GM21381 (cell line): ENCODE measurements at regions not wholly inside any gene's neighbourhood (a gene's known extent, or its start where the extent isn't known, plus 50 kb on each side); places are given as distances from the start of the nearest gene placed in this dataset.
"Not testable (repeated sequence)": the region's sequence is repeated elsewhere in the genome, so short reads cannot be mapped to it uniquely, and the experiment has no call there.

Experiments used
- ATAC-seq: cut with Tn5 transposase; IDR thresholded peaks from one replicate; pipeline ENCODE4 v1.9.1; 2021; ENCODE audit warnings: mild to moderate bottlenecking, moderate library complexity; ENCODE audit not compliant: unreplicated experiment

GRCh38 chr13:110045202-110045601 lies 258.8 kb upstream of the IRS2 start:
- no peak for ATAC-seq

DNA sequence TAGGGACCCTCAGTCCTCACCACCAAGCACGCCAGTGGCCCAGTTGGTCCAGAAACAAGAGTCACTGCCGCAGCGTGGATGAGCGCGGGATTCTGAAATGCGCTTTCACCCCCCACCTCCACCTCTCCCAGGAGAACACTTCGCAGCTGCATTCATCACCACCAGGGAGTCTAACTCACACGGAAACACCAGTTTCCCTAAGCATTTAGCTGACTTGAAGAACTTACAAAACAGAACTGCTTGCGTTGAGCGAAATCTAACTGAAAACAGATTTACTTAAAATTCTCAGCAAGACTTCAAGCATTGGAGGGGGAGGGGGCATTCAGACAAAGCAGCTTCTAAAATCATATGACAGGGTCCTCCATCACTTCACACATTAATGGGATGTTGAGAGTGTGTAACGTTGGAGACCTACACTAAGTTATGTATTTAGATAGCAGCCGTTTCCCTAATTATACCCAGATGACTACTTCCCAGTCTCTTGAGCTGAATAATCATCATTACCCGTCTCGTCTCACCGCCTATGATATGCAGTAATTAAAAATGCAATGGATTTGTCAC lies 258.2 kb upstream of the IRS2 start:
- no peak for ATAC-seq

DNA sequence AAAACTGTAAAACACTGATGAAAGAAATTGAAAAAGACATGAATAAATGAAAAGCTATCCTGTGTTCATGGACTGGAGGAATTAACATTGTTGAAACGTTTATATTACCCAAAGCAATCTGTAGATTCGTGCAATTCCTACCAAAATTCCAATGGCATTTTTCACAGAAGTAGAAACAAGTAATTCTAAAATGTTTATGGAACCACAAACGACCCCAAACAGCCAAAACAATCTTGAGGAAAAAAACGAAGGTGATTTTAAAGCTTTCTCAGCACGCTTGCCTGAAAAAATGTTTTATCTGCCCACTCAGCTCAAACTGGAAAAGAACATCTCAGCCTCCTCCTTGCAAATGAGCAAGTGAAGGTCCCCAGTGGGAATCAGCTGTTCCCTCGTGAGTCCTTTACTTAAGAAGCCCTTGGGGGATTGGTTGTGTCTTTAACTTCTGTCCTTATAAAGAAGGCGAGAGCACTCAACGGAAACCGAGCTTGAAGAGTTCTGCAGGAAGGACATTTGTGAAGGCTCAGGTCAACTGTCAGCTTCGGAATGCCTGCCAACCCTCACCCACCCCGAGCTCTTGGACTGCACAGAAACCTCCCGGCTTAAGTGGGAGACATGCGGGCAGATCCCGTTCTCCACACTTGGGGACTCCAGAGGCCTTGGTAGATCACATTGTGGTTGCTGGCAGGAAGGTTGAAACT lies 256.0 kb upstream of the IRS2 start:
- ATAC-seq = no peak

DNA sequence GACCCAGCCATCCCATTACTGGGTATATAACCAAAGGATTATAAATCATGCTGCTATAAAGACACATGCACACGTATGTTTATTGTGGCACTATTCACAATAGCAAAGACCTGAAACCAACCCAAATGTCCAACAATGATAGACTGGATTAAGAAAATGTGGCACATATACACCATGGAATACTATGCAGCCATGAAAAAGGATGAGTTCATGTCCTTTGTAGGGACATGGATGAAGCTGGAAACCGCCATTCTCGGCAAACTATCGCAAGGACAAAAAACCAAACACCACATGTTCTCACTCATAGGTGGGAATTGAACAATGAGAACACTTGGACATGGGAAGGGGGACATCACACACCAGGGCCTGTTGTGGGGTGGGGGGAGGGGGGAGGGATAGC lies 255.3 kb upstream of the IRS2 start:
- ATAC-seq = not testable (repeated sequence)

DNA sequence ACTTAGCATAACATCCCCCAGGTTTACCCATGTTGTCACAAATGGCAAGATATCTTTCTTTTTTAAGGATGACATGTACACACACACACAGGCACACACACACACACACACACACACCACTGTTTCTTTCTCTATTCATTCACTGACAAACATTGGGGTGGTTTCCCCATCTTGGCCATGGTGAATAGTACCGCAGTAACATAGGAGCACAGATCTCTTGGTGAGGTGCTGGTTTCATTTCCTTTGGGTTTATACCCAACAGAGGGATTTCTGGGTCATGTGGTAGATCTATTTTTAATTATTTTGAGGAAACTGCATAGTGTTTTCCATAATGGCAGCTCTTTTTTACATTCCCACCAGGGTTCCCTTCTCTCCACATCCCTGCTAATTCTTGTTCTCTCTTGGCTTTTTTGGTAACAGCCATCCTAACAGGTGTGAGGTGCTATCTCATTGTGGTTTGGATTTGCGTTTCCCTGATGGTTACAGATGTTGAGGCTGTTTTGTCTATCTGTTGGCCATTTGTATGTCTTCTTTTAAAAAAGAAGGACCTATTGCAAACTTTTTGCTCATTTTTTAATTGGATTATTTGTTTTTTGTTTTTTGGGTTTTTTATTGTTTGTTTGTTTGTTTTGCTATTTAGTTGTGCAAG lies 251.7 kb upstream of the IRS2 start:
- no peak for ATAC-seq

DNA sequence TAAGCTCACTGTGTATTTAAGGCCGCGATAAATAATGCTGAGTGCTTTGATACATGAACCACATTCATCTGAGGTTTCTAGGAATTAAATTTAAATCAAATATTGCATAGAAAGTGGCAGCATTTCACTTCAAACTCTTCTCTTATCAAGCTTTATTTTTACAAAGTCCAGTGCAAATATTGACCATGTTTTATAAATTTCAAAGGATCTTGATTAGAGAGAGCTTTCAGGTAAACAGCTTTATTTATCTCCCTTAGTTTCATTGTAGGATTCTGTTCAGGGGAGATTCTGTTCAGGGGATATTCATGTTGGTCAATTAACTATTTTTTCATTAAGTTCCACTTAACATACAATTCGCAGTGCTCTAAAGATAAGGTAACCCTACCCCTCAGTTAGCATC lies 249.7 kb upstream of the IRS2 start:
- no peak for ATAC-seq

DNA sequence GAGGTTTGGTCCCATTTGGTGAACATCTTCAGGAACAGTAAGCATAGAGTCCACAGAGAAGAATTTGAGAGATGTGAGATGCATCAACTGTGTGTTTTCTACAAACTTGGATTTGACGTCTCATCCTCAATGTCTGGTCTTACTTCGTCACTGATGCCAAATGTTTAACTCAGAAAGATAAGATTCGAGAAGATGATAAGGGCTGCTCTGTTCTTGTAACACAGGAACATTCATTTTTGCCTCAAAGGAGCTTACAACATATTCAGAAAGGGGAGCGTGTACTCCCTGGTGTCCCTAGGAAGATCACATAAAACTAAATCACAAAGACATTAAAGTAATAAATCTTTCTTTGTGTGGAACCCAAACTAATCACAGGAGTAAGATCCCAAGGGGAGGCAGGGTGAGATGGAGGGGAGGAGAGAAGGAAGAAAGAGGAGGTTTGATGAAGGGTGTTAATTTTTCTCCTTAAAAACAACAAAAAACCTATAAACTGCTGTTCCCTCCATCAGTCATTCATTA lies 247.7 kb upstream of the IRS2 start:
- no peak for ATAC-seq

DNA sequence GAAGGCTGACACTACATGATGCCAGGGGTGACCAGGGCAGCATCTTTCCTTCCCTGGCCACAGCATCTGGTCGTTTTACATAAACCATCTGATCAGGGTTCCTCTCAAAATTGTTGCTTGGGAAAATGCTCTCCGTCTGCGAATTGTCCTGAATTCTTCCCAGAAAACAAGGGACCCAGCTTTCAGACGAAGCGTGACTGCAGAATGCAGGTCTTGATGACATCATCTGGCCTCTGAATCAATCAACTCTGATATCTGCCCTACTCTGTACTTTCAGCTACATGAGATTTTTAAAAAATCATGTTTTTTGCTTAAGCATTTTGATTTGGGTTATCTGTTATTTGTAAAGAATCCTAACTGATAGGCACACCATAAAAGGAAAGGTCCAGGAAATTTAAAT lies 246.6 kb upstream of the IRS2 start:
- no peak for ATAC-seq

GRCh38 chr13:110030394-110030928 lies 244.1 kb upstream of the IRS2 start:
- ATAC-seq = no peak

DNA sequence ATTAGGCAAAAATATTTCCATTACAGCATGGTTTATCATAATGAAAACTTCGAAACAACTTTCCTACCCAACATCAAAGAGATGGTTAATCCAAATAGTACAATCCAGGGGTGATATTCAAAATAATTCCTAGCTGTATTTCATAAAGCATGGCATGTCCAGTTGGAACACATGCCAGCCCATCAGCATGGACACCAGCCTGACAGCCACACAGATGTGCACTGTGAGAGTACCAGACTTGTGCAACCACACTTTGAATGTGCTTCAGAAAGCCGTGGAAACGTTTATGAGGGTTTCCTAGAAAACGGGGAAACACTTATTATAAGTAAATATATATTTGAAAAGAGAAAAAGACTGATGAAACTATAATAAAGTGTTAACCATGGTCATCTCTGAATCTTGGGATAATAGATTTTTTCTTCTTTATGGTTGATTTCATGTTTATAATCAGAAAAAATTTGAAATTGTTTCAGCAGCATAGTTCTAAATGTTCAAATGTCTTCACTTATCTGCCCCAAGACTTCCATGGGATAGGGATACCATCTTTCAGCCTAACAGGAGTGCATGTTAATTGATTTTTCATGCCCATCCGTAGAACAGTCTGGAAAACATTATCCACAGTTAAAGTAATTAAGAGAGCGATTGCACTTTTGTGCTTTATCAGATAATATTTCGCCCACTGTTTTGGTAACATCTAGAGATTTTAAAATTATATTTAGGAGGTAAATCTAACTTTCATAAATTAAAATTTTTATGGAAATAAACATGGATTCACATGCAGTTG lies 242.6 kb upstream of the IRS2 start:
- ATAC-seq = no peak

DNA sequence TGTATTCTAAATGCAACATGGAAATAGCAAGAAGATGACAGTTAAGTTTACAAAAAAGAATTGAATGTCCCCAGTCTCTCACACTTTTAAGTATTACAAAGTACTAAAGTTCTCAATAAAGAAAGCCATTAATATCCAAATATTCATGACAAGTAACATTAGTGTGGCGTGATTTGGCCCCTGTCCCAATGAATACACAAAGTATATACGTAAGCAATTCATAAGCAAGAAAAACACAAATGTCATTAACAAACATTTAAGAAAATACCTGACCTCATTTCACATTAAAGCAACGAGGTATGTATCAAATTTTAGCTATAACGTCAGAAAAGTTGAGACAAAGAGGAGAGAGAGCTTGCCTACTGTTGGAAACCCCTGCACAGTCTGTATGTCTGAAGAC lies 241.9 kb upstream of the IRS2 start:
- ATAC-seq = no peak

DNA sequence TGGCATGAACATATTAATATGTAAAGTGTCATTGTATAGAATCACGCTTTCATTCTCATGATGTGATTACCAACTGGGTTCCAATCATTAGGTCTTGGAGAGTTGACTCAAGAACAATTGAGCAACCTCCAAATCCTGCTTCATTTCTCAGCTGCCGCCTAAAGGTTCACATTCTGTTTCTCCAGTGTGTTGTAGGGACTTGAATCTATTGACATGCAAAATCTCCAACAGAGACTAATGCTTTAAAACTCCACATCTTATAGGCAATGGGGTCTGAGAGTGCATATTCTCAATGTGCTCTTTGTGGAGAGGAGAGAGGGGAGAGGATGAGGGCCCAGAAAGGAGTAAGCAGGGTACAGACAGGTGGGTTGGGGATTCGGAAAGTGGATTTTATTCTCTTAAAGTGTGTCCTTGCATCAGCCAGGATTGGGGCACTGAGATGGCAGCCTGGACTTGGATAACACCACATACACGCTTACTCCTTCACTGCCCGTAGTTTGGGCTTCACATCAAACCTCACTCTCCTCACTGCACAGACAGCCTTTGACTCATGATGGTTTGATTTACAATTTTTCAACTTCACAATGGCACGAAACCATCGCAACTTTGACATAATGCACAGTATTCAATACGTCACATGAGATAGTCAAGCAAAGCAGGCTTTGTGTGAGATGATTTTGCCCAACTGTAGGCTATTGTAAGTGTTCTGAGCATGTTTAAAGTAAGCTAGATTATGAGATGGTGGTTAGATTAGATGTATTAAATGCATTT lies 241.3 kb upstream of the IRS2 start:
- ATAC-seq = no peak

- ATAC-seq = no peak
Measured at GRCh38 chr13:110024645-110024980, 238.2 kb upstream of the IRS2 start.

DNA sequence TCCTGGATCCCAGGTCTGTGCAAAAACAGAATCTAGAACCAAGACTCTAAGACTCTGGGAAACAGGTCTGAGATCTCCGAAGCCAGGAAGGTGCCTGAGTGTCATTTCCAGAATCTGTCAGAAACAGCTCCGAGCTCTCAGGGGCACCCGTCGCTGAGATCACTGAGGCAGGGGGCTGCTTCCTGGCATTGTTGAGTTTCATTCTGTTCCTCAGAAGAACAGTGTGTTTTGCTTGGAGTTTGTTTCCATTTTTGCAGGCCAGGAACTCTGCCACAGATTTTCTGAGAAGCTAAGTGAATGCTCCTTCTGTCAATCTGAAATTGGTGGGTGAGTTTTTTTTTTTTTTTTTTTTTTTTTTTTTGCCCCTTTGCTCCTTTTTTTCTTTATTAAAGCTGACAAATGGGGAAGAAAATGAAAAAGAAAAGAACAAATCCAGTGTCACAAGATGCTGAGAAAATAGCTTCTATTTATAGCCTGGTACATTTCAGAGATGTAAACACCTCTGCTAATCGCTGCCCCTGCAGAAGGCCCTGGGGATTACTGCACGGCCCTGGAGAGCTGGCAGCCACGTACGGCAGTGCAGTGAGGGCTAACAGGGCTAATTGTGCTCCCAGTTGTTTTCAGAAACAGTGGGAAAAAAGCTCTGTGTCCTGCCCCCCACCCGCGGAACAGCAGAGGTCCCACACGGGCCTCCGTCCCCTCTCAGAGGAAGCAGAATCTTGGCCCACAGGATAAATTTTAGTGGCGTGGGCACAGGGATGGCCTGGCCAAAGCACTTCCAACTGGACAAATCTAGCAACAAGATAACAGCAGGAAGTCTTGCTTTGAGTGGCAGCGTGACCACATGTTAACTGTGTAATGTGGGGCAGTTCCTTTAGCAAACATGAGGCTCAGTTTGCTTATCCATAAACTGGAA lies 237.6 kb upstream of the IRS2 start:
- no peak for ATAC-seq

GRCh38 chr13:110018009-110018408 lies 231.6 kb upstream of the IRS2 start:
- no peak for ATAC-seq

DNA sequence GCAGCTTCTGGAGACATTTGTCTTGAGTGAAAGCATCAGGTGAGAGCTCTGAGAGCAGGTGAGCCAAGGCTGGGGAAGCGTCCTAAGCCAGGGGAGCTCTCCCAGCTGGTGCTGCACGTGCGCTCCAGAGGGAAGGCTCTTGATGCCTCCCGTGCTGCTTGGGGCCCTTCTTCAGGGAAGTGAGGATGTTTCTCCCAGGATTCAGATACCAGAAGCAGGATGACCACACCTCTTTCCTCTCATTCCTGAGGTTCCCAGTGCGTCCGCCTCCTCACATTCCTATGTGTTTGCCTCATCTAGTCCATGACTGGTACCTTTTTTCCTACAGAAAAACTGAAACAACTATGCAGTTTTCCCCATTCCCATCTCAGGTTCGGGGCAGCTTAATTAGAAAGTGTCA lies 231.0 kb upstream of the IRS2 start:
- ATAC-seq = no peak

DNA sequence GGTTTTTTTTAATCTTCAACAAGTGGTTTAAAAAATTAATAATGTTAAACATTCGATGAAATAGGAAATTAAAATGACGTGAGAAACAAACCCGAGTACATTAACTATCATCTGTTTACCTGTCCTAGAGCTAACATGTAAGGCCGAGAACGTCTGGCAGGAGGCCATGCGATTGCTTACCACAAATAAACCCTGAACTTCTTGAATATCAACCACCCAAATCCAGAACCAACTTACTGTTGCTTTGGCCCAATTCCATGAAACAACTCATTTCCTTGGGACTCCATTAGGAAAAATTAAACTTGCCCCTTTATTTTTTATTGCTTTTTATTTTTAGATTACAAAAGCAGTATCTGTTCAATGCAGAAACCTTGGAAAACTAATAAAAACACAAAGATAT lies 228.9 kb upstream of the IRS2 start:
- no peak for ATAC-seq

DNA sequence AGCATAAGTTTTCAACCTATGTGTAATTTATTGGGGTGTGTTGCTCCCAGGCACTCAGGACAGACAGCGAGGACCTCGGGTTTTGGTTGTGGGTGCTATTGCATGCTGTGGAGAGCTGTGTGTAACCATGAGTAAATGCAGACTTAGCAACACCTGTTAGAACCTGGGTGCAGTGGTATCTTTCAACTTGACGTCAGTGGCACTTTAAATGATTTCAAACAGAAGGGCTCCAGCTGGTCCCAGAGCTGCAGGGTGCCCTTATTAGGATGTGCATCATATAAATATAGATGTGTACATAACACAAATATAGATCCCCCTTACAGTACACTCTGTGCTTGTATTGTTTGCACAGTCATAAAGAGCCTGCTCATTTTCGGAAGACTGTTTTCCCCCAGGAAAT lies 228.3 kb upstream of the IRS2 start:
- ATAC-seq = no peak

DNA sequence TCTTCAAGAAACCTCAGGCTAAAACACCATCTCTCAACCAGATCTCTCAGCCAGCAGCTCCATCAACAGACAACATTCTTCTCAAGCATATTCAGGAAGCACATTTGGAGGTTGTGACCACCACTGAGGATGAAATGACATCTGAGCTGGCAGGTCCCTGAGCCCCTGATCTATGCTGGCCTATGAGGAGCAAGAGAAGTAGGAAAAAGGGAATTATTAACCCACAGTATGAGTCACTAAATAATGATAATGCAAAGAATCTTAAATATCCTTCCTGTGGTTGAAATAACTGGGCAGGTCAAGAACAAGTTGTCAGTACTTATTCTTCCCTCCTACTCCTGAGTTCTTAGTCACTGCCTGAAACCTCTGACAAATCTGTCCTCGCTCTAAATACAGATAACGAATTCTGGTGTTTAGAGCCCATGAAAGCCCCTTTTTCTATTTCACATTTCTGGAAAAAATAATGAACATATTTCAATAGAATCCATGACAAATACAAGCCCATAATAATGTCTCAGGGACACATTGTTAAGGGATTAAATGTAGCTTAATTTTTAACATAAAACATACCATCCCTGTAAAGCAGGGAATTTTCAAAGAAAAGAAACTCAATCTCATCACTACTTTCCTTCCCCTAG lies 225.8 kb upstream of the IRS2 start:
- ATAC-seq = no peak
